COR-L47 (cell line): ENCODE measurements at regions not wholly inside any gene's neighbourhood (a gene's known extent, or its start where the extent isn't known, plus 50 kb on each side); places are given as distances from the start of the nearest gene placed in this dataset.

Source experiments
- DNase-seq: peaks from one replicate; lab custom pipeline; 2025; lab: John Stamatoyannopoulos, UW

GRCh38 chr2:23291239-23291638, 93.7 kb upstream of the KLHL29 start:
- no peak for DNase-seq

GRCh38 chr2:23292024-23292423, 93.0 kb upstream of the KLHL29 start:
- DNase-seq, result no peak

- DNase-seq, result no peak
Observed at GRCh38 chr2:23293063-23293462, 91.9 kb upstream of the KLHL29 start.

- DNase-seq, result no peak
Observed at GRCh38 chr2:23293731-23294130, 91.2 kb upstream of the KLHL29 start.

- no peak for DNase-seq
Observed at GRCh38 chr2:23294238-23294637, 90.7 kb upstream of the KLHL29 start.

- DNase-seq, result no peak
Observed at GRCh38 chr2:23296691-23297090, 88.3 kb upstream of the KLHL29 start.

GRCh38 chr2:23297112-23297511, 87.9 kb upstream of the KLHL29 start:
- DNase-seq, result no peak

GRCh38 chr2:23298551-23298950, 86.4 kb upstream of the KLHL29 start:
- DNase-seq, result no peak

- no peak for DNase-seq
Observed at GRCh38 chr2:23299476-23300195, 85.3 kb upstream of the KLHL29 start.

GRCh38 chr2:23301136-23301535, 83.8 kb upstream of the KLHL29 start:
- DNase-seq, result no peak

GRCh38 chr2:23302591-23302990, 82.4 kb upstream of the KLHL29 start:
- DNase-seq, result no peak

GRCh38 chr2:23306401-23306800, 78.6 kb upstream of the KLHL29 start:
- no peak for DNase-seq

GRCh38 chr2:23311186-23311585, 73.8 kb upstream of the KLHL29 start:
- DNase-seq, result no peak

- no peak for DNase-seq
Observed at GRCh38 chr2:23312996-23313606, 71.9 kb upstream of the KLHL29 start.

GRCh38 chr2:23314687-23315086, 70.3 kb upstream of the KLHL29 start:
- no peak for DNase-seq

GRCh38 chr2:23320058-23320457, 64.9 kb upstream of the KLHL29 start:
- DNase-seq, result no peak

GRCh38 chr2:23321751-23322150, 63.2 kb upstream of the KLHL29 start:
- no peak for DNase-seq

GRCh38 chr2:23322567-23323197, 62.3 kb upstream of the KLHL29 start:
- no peak for DNase-seq

- DNase-seq, result no peak
Observed at GRCh38 chr2:23323198-23323916, 61.6 kb upstream of the KLHL29 start.

GRCh38 chr2:23323917-23324680, 60.9 kb upstream of the KLHL29 start:
- DNase-seq, result peak; percentile 41

- no peak for DNase-seq
Observed at GRCh38 chr2:23326330-23326729, 58.6 kb upstream of the KLHL29 start.

- no peak for DNase-seq
Observed at GRCh38 chr2:23327416-23327815, 57.6 kb upstream of the KLHL29 start.
